K562 (cell line): ENCODE measurements at regions not wholly inside any gene's neighbourhood (a gene's known extent, or its start where the extent isn't known, plus 50 kb on each side); places are given as distances from the start of the nearest gene placed in this dataset.

Experiments
- ATAC-seq: fragments of 200-7000 bp; cut with Tn5 transposase; 3 replicates; pipeline ENCODE4 v1.9.1; 2020; ENCODE audit warnings: moderate library complexity
- BruUV-seq: library from RNA; stranded (reverse); fragments of 400-500 nt; replicated peaks from 2 replicates; lab custom pipeline; 2021; lab: Mats Ljungman, UMichigan
- CTCF ChIA-PET: fragments of 300-600 bp; formaldehyde crosslinking; extraction: SDS; loops from one replicate; lab custom pipeline; 2021; ENCODE audit warnings: low intra/inter-chr PET ratio; lab: Yijun Ruan, JAX
- POLR2A ChIA-PET: fragments of 300-600, 350-650 bp; sonication (Branson Sonifier 250); formaldehyde crosslinking; extraction: SDS; loops from one replicate; lab custom pipeline; 2021; ENCODE audit warnings: antibody characterized with exemption, inconsistent platforms; lab: Yijun Ruan, JAX
- DNase-seq, 4 experiments: peaks; one replicate each; pipeline versions ENCODE4 v3.0.0 to v3.0.0-alpha.2; 2011 to 2018; ENCODE audit warnings: low spot score in 3 of 4, mixed read lengths in 3 of 4; ENCODE audit errors: extremely low read depth in 1 of 4
- FAIRE-seq: peaks from 2 replicates; lab custom pipeline; 2011; peaks lifted over from hg19 to GRCh38; lab: Jason Lieb, UNC
- H2AFZ ChIP-seq: 2 replicates; pipeline ENCODE4 v1.6.0; 2011; ENCODE audit warnings: low read depth, low read length, control low read depth, inconsistent platforms
- H3K27ac ChIP-seq: fragments of 200-600 bp; 3 replicates; pipeline ENCODE4 v1.8.0; 2011; ENCODE audit warnings: low read depth, mild to moderate bottlenecking, control low read depth, inconsistent platforms, low read length, moderate library complexity, mixed read lengths; ENCODE audit errors: extremely low read depth
- H3K27me3 ChIP-seq, 2 experiments: fragments of 300-600 bp in 1 of 2; 2 replicates in 1 of 2; 3 replicates in 1 of 2; pipeline versions ENCODE4 v1.6.0 to v1.8.0; 2011; ENCODE audit warnings: inconsistent platforms in 2 of 2, low read length in 2 of 2, mild to moderate bottlenecking in 1 of 2, mixed read lengths in 1 of 2, moderate library complexity in 1 of 2; ENCODE audit not compliant: control insufficient read depth in 2 of 2, insufficient read depth in 2 of 2
- H3K36me3 ChIP-seq: fragments of 300-600 bp; 3 replicates; pipeline ENCODE4 v1.8.0; 2011; ENCODE audit warnings: mild to moderate bottlenecking, low read length, inconsistent platforms; ENCODE audit not compliant: control insufficient read depth, insufficient read depth
- H3K4me1 ChIP-seq, 2 experiments: fragments of 200-600 bp in 1 of 2; replicated peaks in 1 of 2; 2 replicates in 1 of 2; 3 replicates in 1 of 2; pipeline versions ENCODE4 v1.5.1 to v1.8.0; 2011; ENCODE audit warnings: inconsistent platforms in 2 of 2, low read length in 2 of 2, mild to moderate bottlenecking in 1 of 2, mixed read lengths in 1 of 2, moderate library complexity in 1 of 2; ENCODE audit not compliant: control insufficient read depth in 2 of 2, insufficient read depth in 2 of 2
- H3K4me2 ChIP-seq: 2 replicates; pipeline ENCODE4 v1.6.1; 2011; ENCODE audit warnings: low read length, control low read depth, inconsistent platforms, mixed read lengths; ENCODE audit not compliant: insufficient read depth
- H3K4me3 ChIP-seq: fragments of 200-600 bp; sonication (generic), shearing (Covaris generic); 2 replicates; pipeline ENCODE4 v1.5.1; 2016; ENCODE audit warnings: control low read depth, inconsistent platforms
- H3K79me2 ChIP-seq: fragments of 200-600 bp; 3 replicates; pipeline ENCODE4 v1.8.0; 2011; ENCODE audit warnings: low read length, inconsistent platforms; ENCODE audit not compliant: control insufficient read depth, insufficient read depth
- H3K9ac ChIP-seq, 2 experiments: 2 replicates each; pipeline versions ENCODE4 v1.6.0 to v1.6.1; 2011; ENCODE audit warnings: low read depth in 2 of 2, low read length in 2 of 2, control low read depth in 1 of 2, inconsistent platforms in 1 of 2, mild to moderate bottlenecking in 1 of 2, mixed read lengths in 1 of 2; ENCODE audit not compliant: insufficient read depth in 1 of 2
- H3K9me1 ChIP-seq: one replicate; pipeline ENCODE4 v1.6.0; 2011; ENCODE audit warnings: inconsistent platforms, mild to moderate bottlenecking, low read length, moderate library complexity; ENCODE audit not compliant: control insufficient read depth, insufficient read depth
- H3K9me3 ChIP-seq: replicated peaks from 2 replicates; pipeline ENCODE4 v1.5.1; 2011; ENCODE audit warnings: low read depth, low read length, inconsistent platforms; ENCODE audit not compliant: control insufficient read depth, insufficient read depth
- H4K20me1 ChIP-seq: replicated peaks from 2 replicates; pipeline ENCODE4 v1.6.1; 2011; ENCODE audit warnings: low read length, inconsistent platforms, mixed read lengths; ENCODE audit not compliant: control insufficient read depth, insufficient read depth
- DMBX1 ChIP-seq: fragments of 250-450 bp; sonication (Bioruptor Pico); IDR thresholded peaks from 2 replicates; pipeline ENCODE4 v1.8.0; 2022; ENCODE audit warnings: inconsistent platforms, mild to moderate bottlenecking, moderate library complexity, borderline replicate concordance
- ESRRB ChIP-seq: fragments of 250-450 bp; sonication (Bioruptor Pico); IDR thresholded peaks from 2 replicates; pipeline ENCODE4 v1.5.0; 2020; ENCODE audit warnings: mild to moderate bottlenecking, moderate library complexity, borderline replicate concordance
- L3MBTL2 ChIP-seq: fragments of 450-650 bp; IDR thresholded peaks from 2 replicates; pipeline ENCODE4 v1.6.1; 2016; ENCODE audit warnings: mild to moderate bottlenecking, moderate library complexity
- LCOR ChIP-seq: sonication (generic); formaldehyde crosslinking; IDR thresholded peaks from 2 replicates; pipeline ENCODE4 v1.8.0; 2022; ENCODE audit warnings: mild to moderate bottlenecking, missing genetic modification reagents
- NFYB ChIP-seq: IDR thresholded peaks from 2 replicates; pipeline ENCODE4 v1.6.1; 2011; ENCODE audit warnings: mild to moderate bottlenecking, moderate library complexity; ENCODE audit not compliant: insufficient read length; ENCODE audit errors: extremely low read depth
- RBFOX2 ChIP-seq: fragments of 200-400 bp; formaldehyde crosslinking; IDR thresholded peaks from 2 replicates; pipeline ENCODE4 v1.6.1; 2017; ENCODE audit warnings: low read depth, mild to moderate bottlenecking, low read length, moderate library complexity
- SAFB ChIP-seq: fragments of 200-400 bp; formaldehyde crosslinking; IDR thresholded peaks from 2 replicates; pipeline ENCODE4 v1.6.1; 2017; ENCODE audit warnings: low read depth, low read length, borderline replicate concordance
- SRSF1 ChIP-seq: fragments of 200-400 bp; formaldehyde crosslinking; IDR thresholded peaks from 2 replicates; pipeline ENCODE4 v1.6.1; 2017; ENCODE audit warnings: mild to moderate bottlenecking, low read depth, low read length, moderate library complexity
- SUPT5H ChIP-seq: fragments of 450-650 bp; IDR thresholded peaks from 2 replicates; pipeline ENCODE4 v1.6.1; 2016
- ZBTB12 ChIP-seq: fragments of 250-450 bp; sonication (Bioruptor Pico); IDR thresholded peaks from 2 replicates; pipeline ENCODE4 v1.4.0; 2020
- ZNF175 ChIP-seq: fragments of 200-800 bp; sonication (Bioruptor generic); IDR thresholded peaks from 2 replicates; pipeline ENCODE4 v1.6.1; 2016; ENCODE audit warnings: low read depth, mild to moderate bottlenecking, missing genetic modification characterization, missing compliant biosample characterization
- ZNF24 ChIP-seq: fragments of 450-650 bp; IDR thresholded peaks from 2 replicates; pipeline ENCODE4 v1.6.1; 2016
- ZNF589 ChIP-seq: fragments of 200-800 bp; sonication (Bioruptor generic); IDR thresholded peaks from 2 replicates; pipeline ENCODE4 v1.6.1; 2016; ENCODE audit warnings: low read depth, missing genetic modification characterization, missing compliant biosample characterization
- ZNF699 ChIP-seq: fragments of 250-450 bp; sonication (Bioruptor Pico); IDR thresholded peaks from 2 replicates; pipeline ENCODE4 v1.8.0; 2021; ENCODE audit warnings: mild to moderate bottlenecking, moderate library complexity; ENCODE audit not compliant: insufficient replicate concordance
- WGBS: fragments of 100-300 bp; shearing (Covaris generic); methylation state at CpG from one replicate; pipeline ENCODE4 v1.1.6; 2016; ENCODE audit warnings: low coverage, mixed read lengths; ENCODE audit not compliant: insufficient coverage; ENCODE audit errors: missing lambda C conversion rate; 5-methylcytosine and 5-hydroxymethylcytosine counted together
- in situ Hi-C: fragments of 300-500 bp; cut with MboI; formaldehyde crosslinking; loops from 4 replicates; pipeline ENCODE4 v1.15.0; 2018; ENCODE audit warnings: inconsistent platforms, mixed read lengths
- intact Hi-C: fragments of 100-400 bp; cut with micrococcal nuclease; formaldehyde crosslinking; loops from 2 replicates; pipeline ENCODE4 v1.14.2; 2022

DNA sequence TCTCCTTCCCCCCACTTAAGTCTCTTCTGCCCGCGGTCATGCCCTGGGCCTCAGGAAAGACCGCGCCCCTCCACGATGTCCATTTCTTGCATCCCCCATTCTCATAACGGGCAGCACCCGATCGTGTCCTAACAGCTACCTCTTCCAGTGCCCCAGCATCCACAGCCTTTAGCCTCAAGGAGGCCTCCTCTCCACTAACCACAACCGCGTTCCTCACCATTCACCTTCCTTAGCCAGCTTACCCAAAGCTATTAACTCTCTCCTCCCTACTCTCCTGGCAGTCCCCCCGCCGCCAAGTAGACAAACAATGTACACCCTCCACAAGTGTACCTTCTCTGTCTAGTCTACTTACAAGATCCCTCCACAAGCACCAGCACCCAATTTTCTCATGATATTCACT, 58.6 kb upstream of the PAGE5 start:
- H3K9me1 ChIP-seq, result no peaks in the 10 kb centered on the region
- peaks cover 2% of the 10 kb centered on the region; the same call in 1 of the 2 replicates for H3K9me3 ChIP-seq
- DNase-seq, result no peak
- no peak for ATAC-seq
- intact Hi-C loops, result loop anchor here (2.0 kb wide), 1 partner anchor 41 kb away; no protein-coding TSS in a partner anchor
- no peaks in the 10 kb centered on the region for H3K36me3 ChIP-seq
- H2AFZ ChIP-seq, result peak overlapping the region; percentile 99; the same call in 1 of the 2 replicates
- peak overlapping the region; percentile 81; the same call in 2 of the 3 replicates for H3K27ac ChIP-seq
- peak overlapping the region; percentile 71 to 91; a peak in 3 of 4 replicates for H3K9ac ChIP-seq
- H3K4me2 ChIP-seq, result peak overlapping the region; percentile 84
- WGBS, result 43% methylated on average over 5 of the region's 12 CpGs
- H4K20me1 ChIP-seq, result no peaks in the 10 kb centered on the region
- peaks cover 0 to 9% of the 10 kb centered on the region in 2 experiments; a peak in 3 of 5 replicates for H3K4me1 ChIP-seq
- ChIA-PET CTCF (interaction anchor here (0.6 kb wide), 1 partner anchor 1740 kb away, joined by 3 read pairs; no protein-coding TSS in a partner anchor), POLR2A (interaction anchor here (1.0 kb wide), 1 partner anchor 156 kb away, joined by 3 read pairs; no protein-coding TSS in a partner anchor)
- peak overlapping the region; percentile 53 for H3K4me3 ChIP-seq
- no TSS peak for BruUV-seq
- FAIRE-seq, result no peak
- in situ Hi-C loops, result loop anchor here (5.0 kb wide), 1 partner anchor 269 kb away; no protein-coding TSS in a partner anchor
- H3K79me2 ChIP-seq, result no peaks in the 10 kb centered on the region
- no peaks in the 10 kb centered on the region for H3K27me3 ChIP-seq
- TF ChIP-seq L3MBTL2 (no peak; the same call in none of the 2 replicates), ESRRB (CRISPR knock-in tag) (no peak), LCOR (CRISPR knock-in tag) (no peak), RBFOX2 (no peak), SAFB (no peak), SRSF1 (no peak), ZNF589 (CRISPR knock-in tag) (no peak), DMBX1 (CRISPR knock-in tag) (no peak), ZNF699 (CRISPR knock-in tag) (no peak), ZNF24 (no peak), ZNF175 (no peak), ZBTB12 (no peak), SUPT5H (0 out of 2 replicates have a peak, but pooled peaks have one; percentile 0), NFYB (no peak)
